Astrocyte of the spinal cord (primary cell): ENCODE measurements at regions not wholly inside any gene's neighbourhood (a gene's known extent, or its start where the extent isn't known, plus 50 kb on each side); places are given as distances from the start of the nearest gene placed in this dataset.

Experiments used
- DNase-seq: peaks from one replicate; pipeline ENCODE4 v3.0.0; 2011; ENCODE audit warnings: low read depth, low spot score
- H3K4me3 ChIP-seq: 2 replicates; pipeline ENCODE4 v1.5.1; 2011; ENCODE audit warnings: low read depth, mild to moderate bottlenecking, low read length, moderate library complexity
- CTCF ChIP-seq: IDR thresholded peaks from 2 replicates; pipeline ENCODE4 v1.5.1; 2012; ENCODE audit warnings: low read depth, mild to moderate bottlenecking, low read length, inconsistent platforms
- in situ Hi-C: cut with HindIII; loops from 2 replicates; pipeline ENCODE4 v1.10.0; 2017; ENCODE audit warnings: low sequenced_read_pairs

- DNase-seq: no peak
- H3K4me3 ChIP-seq: no peak overlapping the region
- TF ChIP-seq CTCF: no peak
- in situ Hi-C loops: no loop called here
Measured at GRCh38 chr11:69869311-69869939, 50.2 kb upstream of the FGF3 start.

GRCh38 chr11:69870766-69871165 lies 51.5 kb upstream of the FGF3 start:
- no peak for DNase-seq
- TF ChIP-seq CTCF: no peak
- H3K4me3 ChIP-seq: no peak overlapping the region
- in situ Hi-C loops: no loop called here

- TF ChIP-seq CTCF: no peak
- no peak for DNase-seq
- in situ Hi-C loops: no loop called here
- H3K4me3 ChIP-seq: no peak overlapping the region
Measured at GRCh38 chr11:69873166-69874077, 54.2 kb upstream of the FGF3 start.

- TF ChIP-seq CTCF: no peak
- no peak for DNase-seq
- no peak overlapping the region for H3K4me3 ChIP-seq
- in situ Hi-C loops: no loop called here
Measured at GRCh38 chr11:69874178-69874983, 55.2 kb upstream of the FGF3 start.

- TF ChIP-seq CTCF: no peak
- in situ Hi-C loops: no loop called here
- H3K4me3 ChIP-seq: no peak overlapping the region
- no peak for DNase-seq
Measured at GRCh38 chr11:69874984-69875624, 55.9 kb upstream of the FGF3 start.

- H3K4me3 ChIP-seq: no peak overlapping the region
- DNase-seq: no peak
- no peak for TF ChIP-seq CTCF
- in situ Hi-C loops: no loop called here
Measured at GRCh38 chr11:69876013-69876412, 56.8 kb upstream of the FGF3 start.
